ENCODE measurements at regions not wholly inside any gene's neighbourhood (a gene's known extent, or its start where the extent isn't known, plus 50 kb on each side); places are given as distances from the start of the nearest gene placed in this dataset.

- TF ChIP-seq CTCF (IDR thresholded peaks at IDR 0.05) (no peak), ZFX (IDR thresholded peaks at IDR 0.05; ENCODE audit: borderline replicate concordance) (no peak)
Observed at GRCh38 chr5:161134956-161135355, 282.9 kb upstream of the ATP10B start.

All from 22Rv1 (cell line).